IMR-90 (cell line): ENCODE measurements at regions not wholly inside any gene's neighbourhood (a gene's known extent, or its start where the extent isn't known, plus 50 kb on each side); places are given as distances from the start of the nearest gene placed in this dataset.

Experiments used
- ATAC-seq: fragments of 200-7000 bp; cut with Tn5 transposase; 2 replicates; pipeline ENCODE4 v1.9.1; 2020; ENCODE audit warnings: low read depth, mild to moderate bottlenecking, moderate library complexity
- BruUV-seq: library from RNA; stranded (reverse); fragments of 400-500 nt; replicated peaks from 2 replicates; lab custom pipeline; 2021; lab: Mats Ljungman, UMichigan
- CTCF ChIA-PET: fragments of 300-600 bp; formaldehyde crosslinking; extraction: SDS; loops from one replicate; lab custom pipeline; 2021; ENCODE audit warnings: antibody characterized with exemption; lab: Yijun Ruan, JAX
- POLR2A ChIA-PET: fragments of 300-600 bp; sonication (Branson Sonifier 250); formaldehyde crosslinking; loops from one replicate; lab custom pipeline; 2022; ENCODE audit warnings: antibody characterized with exemption; ENCODE audit not compliant: unreplicated experiment; lab: Charles Lee
- DNase-seq: peaks from one replicate; pipeline ENCODE4 v3.0.0; 2013
- H2AFZ ChIP-seq: replicated peaks from 2 replicates; pipeline ENCODE3; 2013; ENCODE audit warnings: low read length, mild to moderate bottlenecking; ENCODE audit not compliant: poor library complexity
- H2AK5ac ChIP-seq: 2 replicates; pipeline ENCODE4 v1.6.1; 2013; ENCODE audit warnings: low read depth, low read length, inconsistent platforms
- H2AK9ac ChIP-seq: replicated peaks from 2 replicates; pipeline ENCODE3; 2013; ENCODE audit warnings: mild to moderate bottlenecking, low read depth, low read length, moderate library complexity; ENCODE audit not compliant: poor library complexity
- H2BK120ac ChIP-seq: 2 replicates; pipeline ENCODE4 v1.6.1; 2013; ENCODE audit warnings: low read depth, low read length, inconsistent platforms
- H2BK15ac ChIP-seq: 3 replicates; pipeline ENCODE4 v1.6.1; 2013; ENCODE audit warnings: low read depth, low read length, inconsistent platforms
- H2BK20ac ChIP-seq: 2 replicates; pipeline ENCODE4 v1.6.1; 2013; ENCODE audit warnings: low read depth, mild to moderate bottlenecking, inconsistent platforms, low read length, moderate library complexity
- H2BK5ac ChIP-seq: 2 replicates; pipeline ENCODE4 v1.6.1; 2013; ENCODE audit warnings: mild to moderate bottlenecking, low read depth, low read length, inconsistent platforms; ENCODE audit not compliant: poor library complexity, severe bottlenecking
- H3K14ac ChIP-seq: replicated peaks from 2 replicates; pipeline ENCODE4 v1.6.1; 2013; ENCODE audit warnings: low read depth, low read length, inconsistent platforms
- H3K18ac ChIP-seq: 2 replicates; pipeline ENCODE4 v1.6.1; 2013; ENCODE audit warnings: low read depth, low read length, control low read depth
- H3K23ac ChIP-seq: 2 replicates; pipeline ENCODE4 v1.6.1; 2013; ENCODE audit warnings: low read depth, low read length, inconsistent platforms
- H3K27ac ChIP-seq: 2 replicates; pipeline ENCODE4 v1.5.1; 2013; ENCODE audit warnings: mild to moderate bottlenecking, control low read depth, low read length; ENCODE audit not compliant: insufficient read depth
- H3K27me3 ChIP-seq: 2 replicates; pipeline ENCODE4 v1.6.1; 2013; ENCODE audit warnings: low read length; ENCODE audit not compliant: control insufficient read depth, insufficient read depth
- H3K36me3 ChIP-seq: 2 replicates; pipeline ENCODE4 v1.6.1; 2013; ENCODE audit warnings: low read length, mixed read lengths; ENCODE audit not compliant: control insufficient read depth, insufficient read depth
- H3K4ac ChIP-seq: 2 replicates; pipeline ENCODE4 v1.6.1; 2013; ENCODE audit warnings: low read depth, low read length, inconsistent platforms
- H3K4me1 ChIP-seq: 2 replicates; pipeline ENCODE4 v1.6.1; 2013; ENCODE audit warnings: low read length, mixed read lengths; ENCODE audit not compliant: control insufficient read depth, insufficient read depth
- H3K4me2 ChIP-seq: 2 replicates; pipeline ENCODE4 v1.6.1; 2013; ENCODE audit warnings: low read depth, mild to moderate bottlenecking, control low read depth, low read length, moderate library complexity
- H3K4me3 ChIP-seq: 2 replicates; pipeline ENCODE4 v1.5.1; 2013; ENCODE audit warnings: low read depth, mild to moderate bottlenecking, control low read depth, low read length, moderate library complexity; ENCODE audit not compliant: insufficient read depth
- H3K56ac ChIP-seq: 2 replicates; pipeline ENCODE4 v1.6.1; 2013; ENCODE audit warnings: low read length, inconsistent platforms; ENCODE audit not compliant: insufficient read depth; ENCODE audit errors: extremely low read depth
- H3K79me1 ChIP-seq, 2 experiments: 2 replicates each; pipeline ENCODE4 v1.6.1; 2013; ENCODE audit warnings: low read length in 2 of 2, inconsistent platforms in 1 of 2, low read depth in 1 of 2
- H3K9ac ChIP-seq: 2 replicates; pipeline ENCODE4 v1.6.1; 2013; ENCODE audit warnings: low read depth, low read length, control low read depth
- H3K9me1 ChIP-seq: 2 replicates; pipeline ENCODE4 v1.6.1; 2013; ENCODE audit warnings: low read length, inconsistent platforms; ENCODE audit not compliant: insufficient read depth
- H3K9me3 ChIP-seq: 2 replicates; pipeline ENCODE4 v1.6.1; 2013; ENCODE audit warnings: low read length; ENCODE audit not compliant: control insufficient read depth, insufficient read depth
- H4K20me1 ChIP-seq: 2 replicates; pipeline ENCODE4 v1.6.1; 2013; ENCODE audit warnings: low read length, inconsistent platforms; ENCODE audit not compliant: insufficient read depth
- H4K5ac ChIP-seq: 2 replicates; pipeline ENCODE4 v1.6.1; 2013; ENCODE audit warnings: mild to moderate bottlenecking, low read depth, low read length, control low read depth
- H4K8ac ChIP-seq, 2 experiments: 2 replicates each; pipeline ENCODE4 v1.6.1; 2013; ENCODE audit warnings: low read depth in 2 of 2, low read length in 2 of 2, control low read depth in 1 of 2, inconsistent platforms in 1 of 2
- H4K91ac ChIP-seq: 2 replicates; pipeline ENCODE4 v1.6.1; 2013; ENCODE audit warnings: low read depth, low read length, inconsistent platforms; ENCODE audit not compliant: insufficient read depth
- BHLHE40 ChIP-seq: fragments of 150-350 bp; IDR thresholded peaks from 2 replicates; pipeline ENCODE4 v1.6.1; 2016; ENCODE audit warnings: mild to moderate bottlenecking, low read depth, low read length
- CEBPB ChIP-seq: IDR thresholded peaks from 2 replicates; pipeline ENCODE4 v1.6.1; 2012; ENCODE audit warnings: low read depth, low read length, improper control_type of control experiment
- CHD1 ChIP-seq: IDR thresholded peaks from 2 replicates; pipeline ENCODE4 v1.6.1; 2012; ENCODE audit warnings: low read depth, low read length, improper control_type of control experiment
- CTCF ChIP-seq: conservative IDR thresholded peaks from 2 replicates; pipeline ENCODE4 v1.5.1; 2012; ENCODE audit warnings: mild to moderate bottlenecking, low read depth, low read length, improper control_type of control experiment
- ELK1 ChIP-seq: fragments of 150-350 bp; IDR thresholded peaks from 2 replicates; pipeline ENCODE4 v1.6.1; 2016; ENCODE audit warnings: low read depth, mild to moderate bottlenecking, low read length, moderate library complexity, borderline replicate concordance
- FOS ChIP-seq: fragments of 150-350 bp; IDR thresholded peaks from 2 replicates; pipeline ENCODE4 v1.6.1; 2016; ENCODE audit warnings: low read depth, low read length
- MAFK ChIP-seq: IDR thresholded peaks from 2 replicates; pipeline ENCODE4 v1.6.1; 2012; ENCODE audit warnings: low read depth, low read length, improper control_type of control experiment
- MAZ ChIP-seq: IDR thresholded peaks from 2 replicates; pipeline ENCODE4 v1.6.1; 2012; ENCODE audit warnings: low read depth, mild to moderate bottlenecking, low read length, improper control_type of control experiment, moderate library complexity, borderline replicate concordance
- MXI1 ChIP-seq: IDR thresholded peaks from 2 replicates; pipeline ENCODE4 v1.6.1; 2012; ENCODE audit warnings: low read depth, mild to moderate bottlenecking, low read length, moderate library complexity, borderline replicate concordance
- NFE2L2 ChIP-seq: fragments of 150-350 bp; IDR thresholded peaks from 2 replicates; pipeline ENCODE4 v1.6.1; 2016; ENCODE audit warnings: low read depth, mild to moderate bottlenecking, low read length
- POLR2A ChIP-seq: IDR thresholded peaks from 2 replicates; pipeline ENCODE4 v1.6.1; 2012; ENCODE audit warnings: mild to moderate bottlenecking, low read depth, low read length
- RAD21 ChIP-seq: IDR thresholded peaks from 2 replicates; pipeline ENCODE4 v1.6.1; 2012; ENCODE audit warnings: low read length, improper control_type of control experiment
- RCOR1 ChIP-seq: IDR thresholded peaks from 2 replicates; pipeline ENCODE4 v1.6.1; 2012; ENCODE audit warnings: mild to moderate bottlenecking, low read length, improper control_type of control experiment; ENCODE audit not compliant: insufficient replicate concordance
- RFX5 ChIP-seq: IDR thresholded peaks from 2 replicates; pipeline ENCODE4 v1.8.0; 2012; ENCODE audit warnings: low read depth, mild to moderate bottlenecking, low read length, moderate library complexity
- SMC3 ChIP-seq: fragments of 150-350 bp; IDR thresholded peaks from 2 replicates; pipeline ENCODE4 v1.6.1; 2016; ENCODE audit warnings: low read depth, mild to moderate bottlenecking, antibody characterized with exemption, low read length, moderate library complexity
- USF2 ChIP-seq: fragments of 150-350 bp; IDR thresholded peaks from 2 replicates; pipeline ENCODE4 v1.6.1; 2017; ENCODE audit warnings: mild to moderate bottlenecking, antibody characterized with exemption, low read length, low read depth
- WGBS, 2 experiments: methylation state at CpG; one replicate each; pipeline versions ENCODE4 v1.1.5 to v1.1.7; 2013; ENCODE audit warnings: missing lambda C conversion rate in 2 of 2; ENCODE audit not compliant: insufficient read length in 1 of 2; ENCODE audit errors: extremely low coverage in 2 of 2; 5-methylcytosine and 5-hydroxymethylcytosine counted together
- dilution Hi-C: fragments of 300-500 bp; cut with HindIII; formaldehyde crosslinking; loops from one replicate; pipeline ENCODE4 v1.14.3; 2018; ENCODE audit warnings: low sequenced_read_pairs; ENCODE audit not compliant: unreplicated experiment
- in situ Hi-C: fragments of 300-500 bp; cut with MboI; formaldehyde crosslinking; loops from 3 replicates; pipeline ENCODE4 v1.14.3; 2019; ENCODE audit warnings: low sequenced_read_pairs, inconsistent platforms, mixed read lengths
- intact Hi-C: fragments of 100-400 bp; cut with micrococcal nuclease; formaldehyde crosslinking; loops from 2 replicates; pipeline ENCODE4 v1.10.0; 2022

GRCh38 chr4:28890949-28891775 is 1829.0 kb upstream of the PCDH7 start:
- no peak for DNase-seq

More at GRCh38 chr4:28890949-28891775, 1829.0 kb upstream of the PCDH7 start:
- Histone ChIP-seq H2BK120ac (no peak overlapping the region), H4K5ac (no peak overlapping the region), H4K8ac (no peak overlapping the region), H2BK5ac (no peak overlapping the region), H3K9ac (no peak overlapping the region), H3K27ac (no peak overlapping the region), H3K18ac (no peak overlapping the region), H3K14ac (no peak overlapping the region), H3K79me1 (no peaks in the 10 kb centered on the region), H3K36me3 (no peaks in the 10 kb centered on the region), H3K23ac (no peak overlapping the region), H3K4me3 (no peak overlapping the region), H2AK5ac (no peak overlapping the region), H3K9me1 (no peaks in the 10 kb centered on the region), H3K9me3 (no peaks in the 10 kb centered on the region), H3K27me3 (no peaks in the 10 kb centered on the region), H2AK9ac (no peak overlapping the region), H3K4me1 (0 out of 2 replicates have a peak, but pooled peaks cover 2% of the 10 kb centered on the region), H3K4me2 (no peak overlapping the region), H4K20me1 (no peaks in the 10 kb centered on the region), H4K91ac (no peak overlapping the region), H2BK15ac (no peak overlapping the region), H2BK20ac (no peak overlapping the region), H3K56ac (no peak overlapping the region), H3K4ac (no peak overlapping the region), H2AFZ (no peak overlapping the region)
- dilution Hi-C loops (no loop called here), intact Hi-C loops (no loop called here), in situ Hi-C loops (no loop called here)
- no TSS peak for BruUV-seq
- ChIA-PET POLR2A (no interaction called here), CTCF (no interaction called here)
- WGBS, 2 experiments, result no CpG with 5 or more reads among the region's 3 CpGs
- no peak for ATAC-seq
- TF ChIP-seq NFE2L2, result no peak
- no peak for TF ChIP-seq MAZ
- no peak for TF ChIP-seq RCOR1
- no peak for TF ChIP-seq ELK1
- no peak for TF ChIP-seq FOS
- no peak for TF ChIP-seq CEBPB
- no peak for TF ChIP-seq CHD1
- no peak for TF ChIP-seq MXI1
- TF ChIP-seq USF2, result no peak
- TF ChIP-seq POLR2A, result no peak
- no peak for TF ChIP-seq BHLHE40
- TF ChIP-seq RFX5, result no peak
- no peak for TF ChIP-seq MAFK
- no peak for TF ChIP-seq RAD21
- no peak for TF ChIP-seq CTCF
- no peak for TF ChIP-seq SMC3
